ENCODE measurements at regions not wholly inside any gene's neighbourhood (a gene's known extent, or its start where the extent isn't known, plus 50 kb on each side); places are given as distances from the start of the nearest gene placed in this dataset.

- no peak for TF ChIP-seq TAF1 (IDR thresholded peaks at IDR 0.05; ENCODE audit: borderline replicate concordance, low read depth, low read length)
- TF ChIP-seq POLR2A (IDR thresholded peaks at IDR 0.05; ENCODE audit: low read depth, low read length) = no peak
Observed at GRCh38 chr5:174918655-174919054, 194.3 kb downstream of the MSX2 start.
